ENCODE measurements at regions not wholly inside any gene's neighbourhood (a gene's known extent, or its start where the extent isn't known, plus 50 kb on each side); places are given as distances from the start of the nearest gene placed in this dataset.
"Not testable (repeated sequence)": the region's sequence is repeated elsewhere in the genome, so short reads cannot be mapped to it uniquely, and the experiment has no call there.

DNA sequence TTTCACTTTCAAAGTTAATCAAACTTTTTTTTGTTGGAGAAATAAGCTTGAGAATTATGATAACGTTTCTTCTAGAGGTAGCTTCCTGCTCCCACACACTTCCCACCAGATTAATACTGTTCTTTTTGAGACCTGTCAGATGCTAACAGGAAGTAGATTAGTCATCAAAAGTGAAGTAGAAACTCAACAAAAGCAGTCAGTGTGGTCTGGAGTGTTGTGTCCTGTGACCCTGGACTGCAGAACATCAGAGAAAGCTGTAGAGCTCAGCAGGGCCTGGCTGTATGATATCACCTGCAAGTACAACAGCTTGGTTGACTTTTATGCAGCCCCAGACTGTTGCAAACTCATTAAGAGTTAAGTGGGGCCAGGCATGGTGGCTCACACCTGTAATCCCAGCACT lies 495.7 kb upstream of the CYLC2 start:
- no peak for DNase-seq
- TF ChIP-seq POLR2A (IDR thresholded peaks at IDR 0.05) (no peak), EP300 (IDR thresholded peaks at IDR 0.05; ENCODE audit: low read depth) (no peak), POLR2AphosphoS5 (IDR thresholded peaks at IDR 0.05) (no peak)
- TF ChIP-seq, protein P1, sequence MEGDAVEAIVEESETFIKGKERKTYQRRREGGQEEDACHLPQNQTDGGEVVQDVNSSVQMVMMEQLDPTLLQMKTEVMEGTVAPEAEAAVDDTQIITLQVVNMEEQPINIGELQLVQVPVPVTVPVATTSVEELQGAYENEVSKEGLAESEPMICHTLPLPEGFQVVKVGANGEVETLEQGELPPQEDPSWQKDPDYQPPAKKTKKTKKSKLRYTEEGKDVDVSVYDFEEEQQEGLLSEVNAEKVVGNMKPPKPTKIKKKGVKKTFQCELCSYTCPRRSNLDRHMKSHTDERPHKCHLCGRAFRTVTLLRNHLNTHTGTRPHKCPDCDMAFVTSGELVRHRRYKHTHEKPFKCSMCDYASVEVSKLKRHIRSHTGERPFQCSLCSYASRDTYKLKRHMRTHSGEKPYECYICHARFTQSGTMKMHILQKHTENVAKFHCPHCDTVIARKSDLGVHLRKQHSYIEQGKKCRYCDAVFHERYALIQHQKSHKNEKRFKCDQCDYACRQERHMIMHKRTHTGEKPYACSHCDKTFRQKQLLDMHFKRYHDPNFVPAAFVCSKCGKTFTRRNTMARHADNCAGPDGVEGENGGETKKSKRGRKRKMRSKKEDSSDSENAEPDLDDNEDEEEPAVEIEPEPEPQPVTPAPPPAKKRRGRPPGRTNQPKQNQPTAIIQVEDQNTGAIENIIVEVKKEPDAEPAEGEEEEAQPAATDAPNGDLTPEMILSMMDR (IDR thresholded peaks at IDR 0.05), result no peak
- in situ Hi-C loops (cut with MboI; ENCODE audit: low pct_ligation_motif_present in 1 of 4, low pct_unique_long_range_greater_than_20kb in 1 of 4, low sequenced_read_pairs in 3 of 4) (no loop called here), intact Hi-C loops (cut with DNase I; ENCODE audit: low total_unique reads) (no loop called here)
- 38 to 41% methylated on average over 1 of the region's 1 CpG for WGBS, 2 donors (ENCODE audit: low coverage in 1 of 2)
- H3K27ac ChIP-seq, result no peak overlapping the region
- H3K4me1 ChIP-seq, result no peaks in the 10 kb centered on the region
- H3K27me3 ChIP-seq, result no peaks in the 10 kb centered on the region
- H3K9me3 ChIP-seq, result no peaks in the 10 kb centered on the region
- no peaks in the 10 kb centered on the region for H3K36me3 ChIP-seq
- H3K4me3 ChIP-seq, result no peak overlapping the region

DNA sequence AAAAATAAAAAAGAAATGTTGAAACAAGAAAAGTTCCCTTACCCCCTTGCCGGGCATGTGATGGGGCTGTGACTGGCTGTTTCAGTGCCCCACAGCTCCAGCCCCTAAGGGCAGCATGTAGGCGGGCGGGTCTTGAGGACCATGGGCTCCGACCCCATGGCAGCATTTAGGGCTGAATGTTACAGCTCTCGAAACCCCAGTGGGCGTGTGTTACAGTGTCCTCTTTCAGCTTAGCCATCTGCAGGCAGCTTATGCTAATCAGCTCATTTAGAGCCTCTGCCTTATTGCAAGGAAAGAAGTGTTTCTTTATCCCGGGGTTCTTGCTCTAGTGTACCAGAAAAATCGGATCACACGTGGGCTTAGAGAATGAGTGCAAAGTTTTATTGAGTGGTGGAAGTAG lies 497.4 kb upstream of the CYLC2 start:
- Histone ChIP-seq H3K4me1 (no peaks in the 10 kb centered on the region), H3K9me3 (no peaks in the 10 kb centered on the region), H3K27me3 (no peaks in the 10 kb centered on the region), H3K36me3 (no peaks in the 10 kb centered on the region), H3K4me3 (no peak overlapping the region), H3K27ac (no peak overlapping the region)
- in situ Hi-C loops (cut with MboI; ENCODE audit: low pct_ligation_motif_present in 1 of 4, low pct_unique_long_range_greater_than_20kb in 1 of 4, low sequenced_read_pairs in 3 of 4), result no loop called here
- TF ChIP-seq, protein P1 (IDR thresholded peaks at IDR 0.05), result no peak
- TF ChIP-seq POLR2A (IDR thresholded peaks at IDR 0.05) (no peak), EP300 (IDR thresholded peaks at IDR 0.05; ENCODE audit: low read depth) (no peak), POLR2AphosphoS5 (IDR thresholded peaks at IDR 0.05) (no peak)
- intact Hi-C loops (cut with DNase I; ENCODE audit: low total_unique reads), result no loop called here
- 60 to 83% methylated on average over 2 to 9 of the region's 9 CpGs for WGBS, 2 donors (ENCODE audit: low coverage in 1 of 2)
- DNase-seq, result no peak

DNA sequence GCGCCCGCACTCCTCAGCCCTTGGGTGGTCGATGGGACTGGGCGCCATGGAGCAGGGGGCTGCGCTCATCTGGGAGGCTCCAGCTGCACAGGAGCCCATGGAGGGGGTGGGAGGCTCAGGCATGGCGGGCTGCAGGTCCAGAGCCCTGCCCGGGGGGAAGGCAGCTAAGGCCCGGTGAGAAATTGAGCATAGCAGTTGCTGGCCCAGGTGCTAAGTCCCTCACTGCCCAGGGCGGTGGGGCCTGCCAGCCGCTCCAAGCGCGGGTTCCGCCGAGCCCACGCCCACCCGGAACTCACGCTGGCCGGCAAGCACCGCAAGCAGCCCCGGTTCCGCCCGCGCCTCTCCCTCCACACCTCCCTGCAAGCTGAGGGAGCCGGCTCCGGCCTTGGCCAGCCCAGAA lies 508.2 kb upstream of the CYLC2 start:
- in situ Hi-C loops (cut with MboI; ENCODE audit: low pct_ligation_motif_present in 1 of 4, low pct_unique_long_range_greater_than_20kb in 1 of 4, low sequenced_read_pairs in 3 of 4); H3K4me3 ChIP-seq; H3K9me3 ChIP-seq; H3K4me1 ChIP-seq; DNase-seq; H3K27ac ChIP-seq; H3K36me3 ChIP-seq; H3K27me3 ChIP-seq; intact Hi-C loops (cut with DNase I; ENCODE audit: low total_unique reads): not testable (repeated sequence)
- WGBS, 2 donors (ENCODE audit: low coverage in 1 of 2), result 91% methylated on average over 20 of the region's 25 CpGs; no CpG with 5 or more reads in 1 of the 2 donors

DNA sequence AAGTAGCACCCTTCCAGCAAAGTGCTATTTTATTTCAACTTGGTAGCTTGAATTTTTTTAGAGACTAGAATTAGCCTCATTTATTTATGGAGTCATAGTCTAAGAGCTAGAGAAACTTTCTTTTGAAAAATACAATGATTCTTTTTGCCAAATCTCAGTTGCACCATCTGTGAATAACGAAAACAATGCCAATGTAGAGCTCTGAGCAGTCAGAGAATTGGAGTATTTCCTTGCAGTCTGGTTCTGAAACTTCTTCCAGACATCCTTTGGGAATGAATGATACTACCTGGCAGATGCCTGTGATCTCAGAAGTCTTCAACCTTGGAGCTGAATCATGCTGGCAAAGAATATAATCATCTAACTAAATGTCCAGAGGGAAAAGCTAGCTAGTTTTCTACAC lies 511.5 kb upstream of the CYLC2 start:
- Histone ChIP-seq H3K4me3 (no peak overlapping the region), H3K9me3 (no peaks in the 10 kb centered on the region), H3K27ac (no peak overlapping the region), H3K27me3 (no peaks in the 10 kb centered on the region), H3K36me3 (no peaks in the 10 kb centered on the region), H3K4me1 (no peaks in the 10 kb centered on the region)
- intact Hi-C loops (cut with DNase I; ENCODE audit: low total_unique reads) (no loop called here), in situ Hi-C loops (cut with MboI; ENCODE audit: low pct_ligation_motif_present in 1 of 4, low pct_unique_long_range_greater_than_20kb in 1 of 4, low sequenced_read_pairs in 3 of 4) (no loop called here)
- TF ChIP-seq POLR2AphosphoS5 (IDR thresholded peaks at IDR 0.05), result no peak
- TF ChIP-seq POLR2A (IDR thresholded peaks at IDR 0.05), result no peak
- TF ChIP-seq, protein P1 (IDR thresholded peaks at IDR 0.05), result no peak
- TF ChIP-seq EP300 (IDR thresholded peaks at IDR 0.05; ENCODE audit: low read depth), result no peak
- WGBS, 2 donors (ENCODE audit: low coverage in 1 of 2), result 33 to 53% methylated on average over 1 of the region's 1 CpG
- no peak for DNase-seq

DNA sequence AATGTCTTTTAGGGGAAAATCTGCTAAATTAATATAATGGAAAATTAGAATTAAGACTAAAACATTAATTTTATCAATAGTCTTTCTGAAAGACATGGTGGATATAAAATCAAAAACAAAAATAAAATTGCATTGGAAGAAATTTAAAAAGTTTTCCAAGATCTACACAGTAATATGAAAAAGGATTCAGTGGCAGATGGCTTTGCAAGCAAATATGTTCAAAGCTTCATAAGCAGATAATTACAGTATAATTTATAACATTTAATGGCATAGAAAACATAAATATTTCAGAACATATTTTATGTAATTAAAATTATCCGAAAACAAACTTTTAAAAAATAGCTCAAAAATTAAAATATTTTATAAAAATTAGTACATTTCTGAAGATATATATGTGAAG lies 512.4 kb upstream of the CYLC2 start:
- 87 to 100% methylated on average over 1 of the region's 1 CpG for WGBS, 2 donors (ENCODE audit: low coverage in 1 of 2)

More for the DNA sequence above, 512.4 kb upstream of the CYLC2 start:
- H3K36me3 ChIP-seq, result no peaks in the 10 kb centered on the region
- H3K9me3 ChIP-seq, result no peaks in the 10 kb centered on the region
- intact Hi-C loops (cut with DNase I; ENCODE audit: low total_unique reads), result no loop called here
- no peak for DNase-seq
- in situ Hi-C loops (cut with MboI; ENCODE audit: low pct_ligation_motif_present in 1 of 4, low pct_unique_long_range_greater_than_20kb in 1 of 4, low sequenced_read_pairs in 3 of 4), result no loop called here
- H3K27me3 ChIP-seq, result no peaks in the 10 kb centered on the region
- no peak for TF ChIP-seq POLR2A (IDR thresholded peaks at IDR 0.05)
- TF ChIP-seq POLR2AphosphoS5 (IDR thresholded peaks at IDR 0.05), result no peak
- TF ChIP-seq EP300 (IDR thresholded peaks at IDR 0.05; ENCODE audit: low read depth), result no peak
- TF ChIP-seq, protein P1 (IDR thresholded peaks at IDR 0.05), result no peak
- no peak overlapping the region for H3K27ac ChIP-seq
- no peak overlapping the region for H3K4me3 ChIP-seq
- no peaks in the 10 kb centered on the region for H3K4me1 ChIP-seq

All from transverse colon (tissue), 4 donors.